GM10266 (cell line): ENCODE measurements at regions not wholly inside any gene's neighbourhood (a gene's known extent, or its start where the extent isn't known, plus 50 kb on each side); places are given as distances from the start of the nearest gene placed in this dataset.

Source experiments
- DNase-seq: peaks from one replicate; pipeline ENCODE4 v3.0.0; 2012; ENCODE audit errors: extremely low spot score
- TF ChIP-seq, protein P1 (sequence below): IDR thresholded peaks from 2 replicates; pipeline ENCODE4 v1.5.1; 2012; ENCODE audit warnings: mild to moderate bottlenecking, low read depth; ENCODE audit not compliant: control insufficient read depth, insufficient read depth; ENCODE audit errors: missing control alignments

DNA sequence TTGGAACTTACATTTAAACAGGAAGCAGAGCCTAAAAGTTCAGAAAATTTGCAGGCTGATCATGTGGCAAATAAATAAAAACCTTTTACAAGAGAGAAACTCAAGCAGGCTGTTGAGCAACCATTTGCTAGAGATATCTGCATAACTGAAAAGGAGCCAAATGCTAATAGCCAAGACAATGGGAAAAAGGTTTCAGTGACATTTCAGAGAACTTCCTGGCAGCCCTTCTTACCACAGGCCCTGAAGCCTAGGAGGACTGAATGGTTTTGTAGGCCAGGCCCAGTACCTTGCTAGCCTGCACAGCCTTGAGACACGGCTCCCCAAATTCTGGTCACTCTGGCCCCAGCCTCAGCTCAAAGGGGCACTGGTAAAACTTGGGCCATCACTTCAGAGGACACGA is 945.1 kb downstream of the ADGRL3 start:
- TF ChIP-seq, protein P1, sequence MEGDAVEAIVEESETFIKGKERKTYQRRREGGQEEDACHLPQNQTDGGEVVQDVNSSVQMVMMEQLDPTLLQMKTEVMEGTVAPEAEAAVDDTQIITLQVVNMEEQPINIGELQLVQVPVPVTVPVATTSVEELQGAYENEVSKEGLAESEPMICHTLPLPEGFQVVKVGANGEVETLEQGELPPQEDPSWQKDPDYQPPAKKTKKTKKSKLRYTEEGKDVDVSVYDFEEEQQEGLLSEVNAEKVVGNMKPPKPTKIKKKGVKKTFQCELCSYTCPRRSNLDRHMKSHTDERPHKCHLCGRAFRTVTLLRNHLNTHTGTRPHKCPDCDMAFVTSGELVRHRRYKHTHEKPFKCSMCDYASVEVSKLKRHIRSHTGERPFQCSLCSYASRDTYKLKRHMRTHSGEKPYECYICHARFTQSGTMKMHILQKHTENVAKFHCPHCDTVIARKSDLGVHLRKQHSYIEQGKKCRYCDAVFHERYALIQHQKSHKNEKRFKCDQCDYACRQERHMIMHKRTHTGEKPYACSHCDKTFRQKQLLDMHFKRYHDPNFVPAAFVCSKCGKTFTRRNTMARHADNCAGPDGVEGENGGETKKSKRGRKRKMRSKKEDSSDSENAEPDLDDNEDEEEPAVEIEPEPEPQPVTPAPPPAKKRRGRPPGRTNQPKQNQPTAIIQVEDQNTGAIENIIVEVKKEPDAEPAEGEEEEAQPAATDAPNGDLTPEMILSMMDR = no peak
- no peak for DNase-seq

- TF ChIP-seq, protein P1 = no peak
Measured at GRCh38 chr4:62144431-62144830, 944.3 kb downstream of the ADGRL3 start.

DNA sequence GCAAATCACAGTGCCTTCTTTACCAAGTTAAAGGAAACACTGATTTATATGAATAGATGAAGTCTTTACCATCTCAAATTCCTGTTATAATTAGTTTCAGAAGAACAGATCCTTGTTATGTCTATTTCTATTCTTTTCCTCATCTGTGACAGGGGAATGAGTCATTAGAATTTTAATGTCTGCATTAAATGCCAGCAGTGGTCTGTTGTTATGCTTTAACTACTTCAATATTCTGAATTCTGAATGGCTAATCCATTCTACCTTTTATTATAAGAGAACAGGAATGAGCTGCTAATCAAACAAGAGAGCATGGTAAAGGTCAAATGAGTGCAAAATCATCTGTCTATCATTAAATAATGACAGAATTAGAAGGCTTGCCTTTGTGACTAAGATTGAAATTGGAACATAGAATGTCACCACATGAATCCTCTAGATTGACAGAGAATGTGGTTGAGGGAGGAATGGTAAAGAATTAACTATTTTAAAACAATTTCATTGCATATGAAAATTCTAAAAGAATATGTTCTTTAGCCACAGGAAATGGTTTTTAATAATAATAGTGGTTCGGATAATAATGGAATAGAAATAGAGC is 935.5 kb downstream of the ADGRL3 start:
- TF ChIP-seq, protein P1 = no peak

More at GRCh38 chr4:62144431-62144830, 944.3 kb downstream of the ADGRL3 start:
- no peak for DNase-seq

DNA sequence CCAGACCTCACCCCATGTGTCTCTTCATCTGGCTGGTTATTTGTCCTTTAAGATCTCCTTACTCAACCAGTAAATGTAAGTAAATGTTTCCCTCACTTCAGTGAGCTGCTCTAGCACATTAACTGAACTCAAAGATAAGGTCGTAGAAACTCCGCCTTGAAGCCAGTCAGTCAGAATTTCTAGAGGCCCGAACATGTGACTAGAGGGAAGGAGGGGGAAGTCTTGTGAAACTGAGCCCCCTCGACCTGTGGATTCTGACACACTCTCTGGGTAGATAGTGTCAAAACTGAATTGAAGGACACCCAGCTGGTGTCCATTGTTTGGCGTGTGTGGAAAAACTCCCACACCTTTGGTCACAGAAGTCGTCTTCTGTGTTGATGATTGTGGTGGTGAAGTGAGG is 933.9 kb downstream of the ADGRL3 start:
- TF ChIP-seq, protein P1 = no peak
- no peak for DNase-seq

More for the DNA sequence above, 935.5 kb downstream of the ADGRL3 start:
- no peak for DNase-seq

- DNase-seq = no peak
- TF ChIP-seq, protein P1 = no peak
Measured at GRCh38 chr4:62133101-62133897, 933.2 kb downstream of the ADGRL3 start.

DNA sequence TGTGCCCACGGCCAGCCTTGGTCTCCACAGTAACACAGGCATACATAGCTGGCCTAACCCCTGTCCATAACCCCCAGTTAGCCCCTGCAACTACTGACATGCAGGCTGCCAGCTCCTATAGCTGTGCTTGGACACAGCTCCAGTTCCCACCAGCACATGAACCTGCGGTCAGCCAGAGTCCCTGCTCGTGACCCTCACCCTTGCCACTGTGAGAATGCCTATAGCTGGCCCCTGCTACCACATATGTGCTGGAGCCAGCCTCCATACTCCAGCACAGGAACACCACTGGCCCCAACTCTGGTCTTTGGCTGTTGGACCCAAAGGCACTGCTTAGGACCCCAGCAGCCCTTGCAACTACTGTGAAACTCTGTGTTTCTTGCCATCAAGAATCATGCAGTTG is 930.9 kb downstream of the ADGRL3 start:
- TF ChIP-seq, protein P1 = no peak
- DNase-seq = no peak

DNA sequence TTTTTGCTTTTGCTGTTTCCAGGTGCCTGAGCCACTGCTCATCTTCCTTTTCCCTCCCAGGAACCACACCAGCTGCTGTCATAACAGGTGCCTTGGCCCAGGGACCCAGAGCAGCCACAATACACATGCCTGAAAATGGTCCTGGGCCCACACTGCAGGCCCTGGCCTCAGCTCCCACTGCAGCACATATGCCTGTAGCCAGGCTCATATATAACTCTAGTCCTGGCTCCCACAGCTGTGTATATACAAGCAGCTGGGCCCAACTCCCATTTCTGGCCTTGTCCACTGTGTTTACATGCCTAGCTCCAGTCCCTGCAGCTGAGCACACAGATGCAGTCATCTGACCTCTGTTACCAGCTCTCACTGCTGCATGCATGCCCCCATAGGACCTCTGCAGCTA is 930.5 kb downstream of the ADGRL3 start:
- TF ChIP-seq, protein P1 = no peak
- DNase-seq = no peak
